HL-60 (cell line): ENCODE measurements at regions not wholly inside any gene's neighbourhood (a gene's known extent, or its start where the extent isn't known, plus 50 kb on each side); places are given as distances from the start of the nearest gene placed in this dataset.
"Not testable (repeated sequence)": the region's sequence is repeated elsewhere in the genome, so short reads cannot be mapped to it uniquely, and the experiment has no call there.

Experiments
- CTCF ChIP-seq: IDR thresholded peaks from one replicate; pipeline ENCODE4 v1.5.1; 2011; ENCODE audit warnings: low read length, control low read depth, inconsistent platforms; ENCODE audit not compliant: insufficient read depth
- GABPA ChIP-seq: IDR thresholded peaks from 2 replicates; pipeline ENCODE4 v1.6.1; 2012; ENCODE audit warnings: low read depth
- POLR2AphosphoS5 ChIP-seq: IDR thresholded peaks from 2 replicates; pipeline ENCODE4 v1.6.1; 2012; ENCODE audit warnings: low read depth

- TF ChIP-seq CTCF, GABPA, POLR2AphosphoS5: not testable (repeated sequence)
These were observed 585.2 kb downstream of the TTLL7 start for GRCh38 chr1:83413839-83414107.
